ENCODE measurements at regions not wholly inside any gene's neighbourhood (a gene's known extent, or its start where the extent isn't known, plus 50 kb on each side); places are given as distances from the start of the nearest gene placed in this dataset.

DNA sequence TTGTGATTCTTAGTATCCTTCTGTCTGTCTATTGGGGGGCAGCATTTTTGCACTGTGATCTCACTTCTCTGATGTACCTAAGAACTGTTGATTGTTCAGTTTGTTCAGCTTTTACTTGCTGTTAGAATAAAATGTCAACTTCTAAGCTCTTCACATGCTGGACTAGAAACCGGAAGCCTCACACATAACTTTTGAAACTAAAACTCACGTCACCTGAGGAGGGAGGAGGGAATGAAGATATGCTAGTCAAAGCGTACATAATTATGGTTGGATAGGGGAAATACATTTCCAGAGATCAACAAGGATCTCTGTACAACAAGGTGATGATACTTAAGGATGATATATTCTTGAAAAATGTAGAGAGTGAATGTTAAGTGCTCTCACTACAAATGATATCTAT lies 609.7 kb downstream of the INHBA start:
- TF ChIP-seq, protein P1, sequence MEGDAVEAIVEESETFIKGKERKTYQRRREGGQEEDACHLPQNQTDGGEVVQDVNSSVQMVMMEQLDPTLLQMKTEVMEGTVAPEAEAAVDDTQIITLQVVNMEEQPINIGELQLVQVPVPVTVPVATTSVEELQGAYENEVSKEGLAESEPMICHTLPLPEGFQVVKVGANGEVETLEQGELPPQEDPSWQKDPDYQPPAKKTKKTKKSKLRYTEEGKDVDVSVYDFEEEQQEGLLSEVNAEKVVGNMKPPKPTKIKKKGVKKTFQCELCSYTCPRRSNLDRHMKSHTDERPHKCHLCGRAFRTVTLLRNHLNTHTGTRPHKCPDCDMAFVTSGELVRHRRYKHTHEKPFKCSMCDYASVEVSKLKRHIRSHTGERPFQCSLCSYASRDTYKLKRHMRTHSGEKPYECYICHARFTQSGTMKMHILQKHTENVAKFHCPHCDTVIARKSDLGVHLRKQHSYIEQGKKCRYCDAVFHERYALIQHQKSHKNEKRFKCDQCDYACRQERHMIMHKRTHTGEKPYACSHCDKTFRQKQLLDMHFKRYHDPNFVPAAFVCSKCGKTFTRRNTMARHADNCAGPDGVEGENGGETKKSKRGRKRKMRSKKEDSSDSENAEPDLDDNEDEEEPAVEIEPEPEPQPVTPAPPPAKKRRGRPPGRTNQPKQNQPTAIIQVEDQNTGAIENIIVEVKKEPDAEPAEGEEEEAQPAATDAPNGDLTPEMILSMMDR (conservative IDR thresholded peaks at IDR 0.05; ENCODE audit: low read length) = no peak
- TF ChIP-seq EZH2phosphoT487 (IDR thresholded peaks at IDR 0.05; ENCODE audit: borderline replicate concordance) = no peak
